ENCODE measurements at regions not wholly inside any gene's neighbourhood (a gene's known extent, or its start where the extent isn't known, plus 50 kb on each side); places are given as distances from the start of the nearest gene placed in this dataset.

DNA sequence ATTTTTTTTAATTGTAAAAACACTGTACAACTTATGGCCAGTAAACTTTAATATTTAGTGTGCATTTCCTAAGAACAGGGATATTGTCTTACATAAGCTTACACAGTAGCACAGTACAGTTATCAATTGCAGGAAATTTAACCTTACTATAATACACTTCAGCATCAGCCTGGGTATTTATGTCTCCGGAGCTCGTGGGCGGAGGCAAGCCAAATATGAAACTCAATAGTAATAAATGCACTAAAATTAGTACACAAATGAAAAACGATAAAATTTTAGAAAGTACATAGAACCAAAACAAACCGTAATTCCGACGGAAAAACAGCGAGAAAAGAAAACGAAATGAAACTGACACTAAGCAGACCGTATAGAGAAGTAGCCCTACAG is 91.2 kb downstream of the ANXA2R start:
- TF ChIP-seq, protein P1, sequence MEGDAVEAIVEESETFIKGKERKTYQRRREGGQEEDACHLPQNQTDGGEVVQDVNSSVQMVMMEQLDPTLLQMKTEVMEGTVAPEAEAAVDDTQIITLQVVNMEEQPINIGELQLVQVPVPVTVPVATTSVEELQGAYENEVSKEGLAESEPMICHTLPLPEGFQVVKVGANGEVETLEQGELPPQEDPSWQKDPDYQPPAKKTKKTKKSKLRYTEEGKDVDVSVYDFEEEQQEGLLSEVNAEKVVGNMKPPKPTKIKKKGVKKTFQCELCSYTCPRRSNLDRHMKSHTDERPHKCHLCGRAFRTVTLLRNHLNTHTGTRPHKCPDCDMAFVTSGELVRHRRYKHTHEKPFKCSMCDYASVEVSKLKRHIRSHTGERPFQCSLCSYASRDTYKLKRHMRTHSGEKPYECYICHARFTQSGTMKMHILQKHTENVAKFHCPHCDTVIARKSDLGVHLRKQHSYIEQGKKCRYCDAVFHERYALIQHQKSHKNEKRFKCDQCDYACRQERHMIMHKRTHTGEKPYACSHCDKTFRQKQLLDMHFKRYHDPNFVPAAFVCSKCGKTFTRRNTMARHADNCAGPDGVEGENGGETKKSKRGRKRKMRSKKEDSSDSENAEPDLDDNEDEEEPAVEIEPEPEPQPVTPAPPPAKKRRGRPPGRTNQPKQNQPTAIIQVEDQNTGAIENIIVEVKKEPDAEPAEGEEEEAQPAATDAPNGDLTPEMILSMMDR (IDR thresholded peaks at IDR 0.05) = no peak
- no peak for TF ChIP-seq POLR2A (IDR thresholded peaks at IDR 0.05)

Data from right lobe of liver (tissue), 4 donors.